Thyroid gland (tissue), 4 donors: ENCODE measurements at regions not wholly inside any gene's neighbourhood (a gene's known extent, or its start where the extent isn't known, plus 50 kb on each side); places are given as distances from the start of the nearest gene placed in this dataset.

ENCODE experiments used
- DNase-seq, 2 donors: peaks; one replicate each; pipeline ENCODE4 v3.0.0-alpha.2; 2019
- H3K27ac ChIP-seq, 3 donors: fragments of 200-600 bp; sonication (generic); 1 replicate in 2 of 3; 2 replicates in 1 of 3; pipeline ENCODE4 v1.5.1; 2016 to 2019; ENCODE audit warnings: mild to moderate bottlenecking in 1 of 3, moderate library complexity in 1 of 3
- H3K27me3 ChIP-seq: fragments of 200-600 bp; sonication (generic); one replicate; pipeline ENCODE4 v1.5.1; 2019
- H3K36me3 ChIP-seq, 2 donors: fragments of 200-600 bp; sonication (generic); one replicate each; pipeline ENCODE4 v1.5.1; 2016 to 2019
- H3K4me1 ChIP-seq, 2 donors: fragments of 200-600 bp; sonication (generic); one replicate each; pipeline ENCODE4 v1.5.1; 2017 to 2019
- H3K4me3 ChIP-seq, 3 donors: fragments of 200-600 bp; sonication (generic); replicated peaks in 1 of 3; 1 replicate in 2 of 3; 2 replicates in 1 of 3; pipeline ENCODE4 v1.5.1; 2016; ENCODE audit warnings: mild to moderate bottlenecking in 1 of 3
- H3K9me3 ChIP-seq: fragments of 200-600 bp; sonication (generic); one replicate; pipeline ENCODE4 v1.5.1; 2017
- POLR2A ChIP-seq, 2 donors: fragments of 450-650 bp; IDR thresholded peaks; one replicate each; pipeline ENCODE4 v1.6.1; 2017; ENCODE audit warnings: antibody characterized with exemption in 2 of 2, mild to moderate bottlenecking in 2 of 2, moderate library complexity in 1 of 2
- WGBS, 2 donors: methylation state at CpG; one replicate each; pipeline ENCODE4 v1.1.5; 2017; 5-methylcytosine and 5-hydroxymethylcytosine counted together
- intact Hi-C: fragments of 100-400 bp; cut with DNase I; formaldehyde crosslinking; loops from one replicate; pipeline ENCODE4 v1.15.1; 2023
- TF ChIP-seq, protein P1 (sequence below), 6 experiments: fragments of 200-600 bp in 3 of 6; fragments of 450-650 bp in 3 of 6; sonication (generic) in 3 of 6; IDR thresholded peaks; one replicate each; pipeline ENCODE4 v1.5.1; 2016 to 2019; ENCODE audit warnings: antibody characterized with exemption in 6 of 6, mild to moderate bottlenecking in 2 of 6, inconsistent platforms in 1 of 6, moderate library complexity in 1 of 6

DNA sequence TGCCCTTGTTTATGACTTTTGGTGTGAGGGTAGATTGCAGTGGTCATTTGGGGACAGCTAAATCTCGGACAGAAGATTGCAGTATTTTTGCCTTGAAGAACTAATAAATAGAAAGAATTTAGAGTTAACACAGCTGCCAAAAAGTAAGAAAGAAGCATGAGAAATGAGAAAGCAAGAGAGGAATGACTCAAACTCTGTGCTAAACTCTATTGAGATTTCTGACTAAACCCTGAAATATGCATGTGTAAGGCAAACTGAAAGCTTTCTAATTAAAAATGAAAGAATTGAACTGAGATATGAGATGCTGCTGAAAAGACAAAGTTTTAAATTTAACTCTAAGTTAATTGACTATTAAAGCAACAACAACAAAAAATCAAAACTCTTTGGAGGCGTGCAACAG, 791.3 kb downstream of the RAB28 start:
- no peaks in the 10 kb centered on the region for H3K27me3 ChIP-seq
- H3K36me3 ChIP-seq: no peaks in the 10 kb centered on the region
- no peak for DNase-seq
- H3K4me1 ChIP-seq: no peaks in the 10 kb centered on the region
- H3K4me3 ChIP-seq: no peak overlapping the region
- intact Hi-C loops: no loop called here
- no peaks in the 10 kb centered on the region for H3K9me3 ChIP-seq
- 72 to 78% methylated on average over 2 of the region's 2 CpGs for WGBS, 2 donors
- no peak overlapping the region for H3K27ac ChIP-seq
- TF ChIP-seq POLR2A (IDR thresholded peaks at IDR 0.05): no peak
- TF ChIP-seq, protein P1, sequence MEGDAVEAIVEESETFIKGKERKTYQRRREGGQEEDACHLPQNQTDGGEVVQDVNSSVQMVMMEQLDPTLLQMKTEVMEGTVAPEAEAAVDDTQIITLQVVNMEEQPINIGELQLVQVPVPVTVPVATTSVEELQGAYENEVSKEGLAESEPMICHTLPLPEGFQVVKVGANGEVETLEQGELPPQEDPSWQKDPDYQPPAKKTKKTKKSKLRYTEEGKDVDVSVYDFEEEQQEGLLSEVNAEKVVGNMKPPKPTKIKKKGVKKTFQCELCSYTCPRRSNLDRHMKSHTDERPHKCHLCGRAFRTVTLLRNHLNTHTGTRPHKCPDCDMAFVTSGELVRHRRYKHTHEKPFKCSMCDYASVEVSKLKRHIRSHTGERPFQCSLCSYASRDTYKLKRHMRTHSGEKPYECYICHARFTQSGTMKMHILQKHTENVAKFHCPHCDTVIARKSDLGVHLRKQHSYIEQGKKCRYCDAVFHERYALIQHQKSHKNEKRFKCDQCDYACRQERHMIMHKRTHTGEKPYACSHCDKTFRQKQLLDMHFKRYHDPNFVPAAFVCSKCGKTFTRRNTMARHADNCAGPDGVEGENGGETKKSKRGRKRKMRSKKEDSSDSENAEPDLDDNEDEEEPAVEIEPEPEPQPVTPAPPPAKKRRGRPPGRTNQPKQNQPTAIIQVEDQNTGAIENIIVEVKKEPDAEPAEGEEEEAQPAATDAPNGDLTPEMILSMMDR (IDR thresholded peaks at IDR 0.05): no peak

- TF ChIP-seq, protein P1 (IDR thresholded peaks at IDR 0.05): no peak
- TF ChIP-seq POLR2A (IDR thresholded peaks at IDR 0.05): no peak
- Histone ChIP-seq H3K27ac (no peak overlapping the region), H3K9me3 (no peaks in the 10 kb centered on the region), H3K4me1 (no peaks in the 10 kb centered on the region), H3K27me3 (no peaks in the 10 kb centered on the region), H3K4me3 (no peak overlapping the region), H3K36me3 (no peaks in the 10 kb centered on the region)
- intact Hi-C loops: no loop called here
- DNase-seq: no peak
These were observed 793.0 kb downstream of the RAB28 start for GRCh38 chr4:12691168-12691567.

DNA sequence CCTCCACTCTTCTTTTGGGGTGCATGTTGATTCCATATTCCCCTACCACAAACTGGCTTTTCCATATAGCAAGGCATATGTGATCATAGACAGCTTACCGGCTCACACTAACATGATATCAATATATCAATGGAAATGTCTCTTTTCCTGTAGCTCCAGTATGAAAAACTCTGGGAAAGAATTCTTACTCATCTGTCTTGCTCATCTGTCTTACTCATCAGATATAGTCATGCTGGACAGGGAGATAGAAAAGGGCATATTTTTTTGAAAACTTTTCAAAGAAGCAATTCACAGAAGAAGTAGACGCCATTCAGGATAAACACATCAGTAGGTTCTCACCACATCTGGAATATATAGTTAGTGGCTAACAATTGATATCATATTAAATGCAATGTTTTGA, 794.7 kb downstream of the RAB28 start:
- TF ChIP-seq POLR2A (IDR thresholded peaks at IDR 0.05): no peak
- TF ChIP-seq, protein P1 (IDR thresholded peaks at IDR 0.05): no peak
- H3K4me3 ChIP-seq: no peak overlapping the region
- H3K36me3 ChIP-seq: no peaks in the 10 kb centered on the region
- no peaks in the 10 kb centered on the region for H3K4me1 ChIP-seq
- no peaks in the 10 kb centered on the region for H3K27me3 ChIP-seq
- H3K9me3 ChIP-seq: no peaks in the 10 kb centered on the region
- 91 to 98% methylated on average over 2 of the region's 2 CpGs for whole genome bisulfite sequencing, 2 donors
- no peak for DNase-seq
- H3K27ac ChIP-seq: no peak overlapping the region
- intact Hi-C loops: no loop called here

DNA sequence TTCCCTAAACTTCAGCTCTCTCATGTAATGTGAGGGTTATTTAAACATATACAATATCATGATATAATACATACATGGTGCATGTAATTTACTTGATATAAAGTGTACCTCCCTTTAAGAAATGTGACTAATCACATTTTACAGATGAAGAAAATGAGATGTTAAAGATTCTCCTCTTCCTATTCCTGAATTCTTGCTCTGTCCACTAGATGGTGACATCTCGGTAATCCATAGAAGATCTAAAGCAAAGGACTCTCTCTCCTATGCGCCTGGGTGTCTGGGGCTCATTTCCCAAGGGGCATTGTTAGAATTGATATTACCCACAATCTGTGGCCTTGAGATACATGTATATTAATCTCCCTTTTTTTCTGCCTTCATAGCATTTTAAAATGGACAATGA, 804.9 kb downstream of the RAB28 start:
- Histone ChIP-seq H3K27ac (no peak overlapping the region), H3K4me1 (no peaks in the 10 kb centered on the region), H3K36me3 (no peaks in the 10 kb centered on the region), H3K27me3 (no peaks in the 10 kb centered on the region), H3K4me3 (no peak overlapping the region), H3K9me3 (no peaks in the 10 kb centered on the region)
- TF ChIP-seq, protein P1 (IDR thresholded peaks at IDR 0.05): no peak
- TF ChIP-seq POLR2A (IDR thresholded peaks at IDR 0.05): no peak
- intact Hi-C loops: no loop called here
- no peak for DNase-seq
- WGBS, 2 donors: 34 to 39% methylated on average over 2 of the region's 2 CpGs

- H3K27me3 ChIP-seq: no peaks in the 10 kb centered on the region
- TF ChIP-seq POLR2A (IDR thresholded peaks at IDR 0.05): no peak
- TF ChIP-seq, protein P1 (IDR thresholded peaks at IDR 0.05): no peak
- intact Hi-C loops: no loop called here
These were observed 810.0 kb downstream of the RAB28 start for GRCh38 chr4:12674184-12674583.

More at GRCh38 chr4:12674184-12674583, 810.0 kb downstream of the RAB28 start:
- H3K36me3 ChIP-seq: no peaks in the 10 kb centered on the region
- H3K4me3 ChIP-seq: no peak overlapping the region
- no peak for DNase-seq
- no peaks in the 10 kb centered on the region for H3K9me3 ChIP-seq
- H3K27ac ChIP-seq: no peak overlapping the region
- H3K4me1 ChIP-seq: no peaks in the 10 kb centered on the region
